ENCODE measurements at regions not wholly inside any gene's neighbourhood (a gene's known extent, or its start where the extent isn't known, plus 50 kb on each side); places are given as distances from the start of the nearest gene placed in this dataset.

DNA sequence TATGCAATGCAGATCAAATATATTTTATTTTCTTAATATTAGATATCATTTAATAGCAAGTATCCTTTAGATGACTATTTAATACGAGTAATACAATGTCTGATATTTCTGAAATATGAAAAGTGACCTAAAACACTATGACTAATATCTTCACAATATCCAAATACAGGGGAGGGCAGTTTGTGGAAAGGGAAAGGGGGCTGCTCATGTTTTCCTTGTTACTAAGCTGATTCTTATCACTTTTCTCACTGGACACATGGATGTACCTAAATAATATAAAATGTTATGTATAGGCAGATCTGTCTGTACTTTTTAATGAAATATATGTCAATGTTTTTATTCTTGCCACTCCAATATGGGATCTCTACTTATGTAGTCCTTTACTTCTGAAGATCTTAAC is 1879.1 kb upstream of the ACO1 start:
- Histone ChIP-seq H4K20me1 (ENCODE audit: control insufficient read depth, insufficient read depth) (no peaks in the 10 kb centered on the region), H3K9me3 (replicated peaks; ENCODE audit: control insufficient read depth, insufficient read depth, low read length) (no peaks in the 10 kb centered on the region), H3K4me2 (ENCODE audit: control insufficient read depth, insufficient read depth) (no peak overlapping the region), H3K27me3 (replicated peaks in 1 of 2; ENCODE audit: control insufficient read depth in 2 of 2, insufficient read depth in 2 of 2, low read length in 1 of 2) (no peaks in the 10 kb centered on the region), H3K9ac (ENCODE audit: control insufficient read depth, insufficient read depth, low read length) (no peak overlapping the region), H3K79me2 (ENCODE audit: control insufficient read depth, insufficient read depth, low read length) (no peaks in the 10 kb centered on the region), H3K4me1 (ENCODE audit: control insufficient read depth, insufficient read depth, low read length) (no peaks in the 10 kb centered on the region), H3K27ac (ENCODE audit: control insufficient read depth, insufficient read depth) (no peak overlapping the region), H2AFZ (ENCODE audit: control insufficient read depth, low read depth, low read length) (no peak overlapping the region), H3K4me3 (no peak overlapping the region), H3K36me3 (ENCODE audit: control insufficient read depth in 2 of 2, insufficient read depth in 2 of 2, low read length in 1 of 2) (no peaks in the 10 kb centered on the region)
- BruUV-seq (replicated peaks), result no TSS peak
- no peak for FAIRE-seq
- ChIA-PET POLR2A (no interaction called here), RAD21 (ENCODE audit: unreplicated experiment) (no interaction called here), SMC1A (ENCODE audit: uncharacterized antibody, unreplicated experiment) (no interaction called here), CTCF (no interaction called here)
- DNase-seq (ENCODE audit: low read depth, low spot score), result no peak
- in situ Hi-C loops (cut with MboI), result no loop called here
- 0% methylated on average over 1 of the region's 1 CpG for WGBS (ENCODE audit: insufficient coverage, insufficient replicate concordance, low lambda C conversion rate, missing lambda C conversion rate)
- TF ChIP-seq ZNF384 (IDR thresholded peaks at IDR 0.05; ENCODE audit: borderline replicate concordance, low read depth, low read length), result no peak
- no peak for ATAC-seq
- intact Hi-C loops (cut with micrococcal nuclease; ENCODE audit: unreplicated experiment), result no loop called here

GRCh38 chr9:30506749-30507148 is 1877.7 kb upstream of the ACO1 start:
- FAIRE-seq, result no peak
- Histone ChIP-seq H3K27me3 (replicated peaks in 1 of 2; ENCODE audit: control insufficient read depth in 2 of 2, insufficient read depth in 2 of 2, low read length in 1 of 2) (no peaks in the 10 kb centered on the region), H3K4me2 (ENCODE audit: control insufficient read depth, insufficient read depth) (no peak overlapping the region), H2AFZ (ENCODE audit: control insufficient read depth, low read depth, low read length) (no peak overlapping the region), H3K79me2 (ENCODE audit: control insufficient read depth, insufficient read depth, low read length) (no peaks in the 10 kb centered on the region), H3K36me3 (ENCODE audit: control insufficient read depth in 2 of 2, insufficient read depth in 2 of 2, low read length in 1 of 2) (no peaks in the 10 kb centered on the region), H3K4me1 (ENCODE audit: control insufficient read depth, insufficient read depth, low read length) (no peaks in the 10 kb centered on the region), H3K9ac (ENCODE audit: control insufficient read depth, insufficient read depth, low read length) (no peak overlapping the region), H3K4me3 (no peak overlapping the region), H3K27ac (ENCODE audit: control insufficient read depth, insufficient read depth) (no peak overlapping the region), H3K9me3 (replicated peaks; ENCODE audit: control insufficient read depth, insufficient read depth, low read length) (no peaks in the 10 kb centered on the region), H4K20me1 (ENCODE audit: control insufficient read depth, insufficient read depth) (no peaks in the 10 kb centered on the region)
- intact Hi-C loops (cut with micrococcal nuclease; ENCODE audit: unreplicated experiment), result no loop called here
- in situ Hi-C loops (cut with MboI), result no loop called here
- RAD21 ChIA-PET (ENCODE audit: unreplicated experiment), result no interaction called here
- no TSS peak for BruUV-seq (replicated peaks)
- no peak for TF ChIP-seq SUPT20H (IDR thresholded peaks at IDR 0.05; ENCODE audit: borderline replicate concordance, control insufficient read depth, low read depth, low read length)
- no peak for TF ChIP-seq JUNB (IDR thresholded peaks at IDR 0.05)
- TF ChIP-seq, protein P1, sequence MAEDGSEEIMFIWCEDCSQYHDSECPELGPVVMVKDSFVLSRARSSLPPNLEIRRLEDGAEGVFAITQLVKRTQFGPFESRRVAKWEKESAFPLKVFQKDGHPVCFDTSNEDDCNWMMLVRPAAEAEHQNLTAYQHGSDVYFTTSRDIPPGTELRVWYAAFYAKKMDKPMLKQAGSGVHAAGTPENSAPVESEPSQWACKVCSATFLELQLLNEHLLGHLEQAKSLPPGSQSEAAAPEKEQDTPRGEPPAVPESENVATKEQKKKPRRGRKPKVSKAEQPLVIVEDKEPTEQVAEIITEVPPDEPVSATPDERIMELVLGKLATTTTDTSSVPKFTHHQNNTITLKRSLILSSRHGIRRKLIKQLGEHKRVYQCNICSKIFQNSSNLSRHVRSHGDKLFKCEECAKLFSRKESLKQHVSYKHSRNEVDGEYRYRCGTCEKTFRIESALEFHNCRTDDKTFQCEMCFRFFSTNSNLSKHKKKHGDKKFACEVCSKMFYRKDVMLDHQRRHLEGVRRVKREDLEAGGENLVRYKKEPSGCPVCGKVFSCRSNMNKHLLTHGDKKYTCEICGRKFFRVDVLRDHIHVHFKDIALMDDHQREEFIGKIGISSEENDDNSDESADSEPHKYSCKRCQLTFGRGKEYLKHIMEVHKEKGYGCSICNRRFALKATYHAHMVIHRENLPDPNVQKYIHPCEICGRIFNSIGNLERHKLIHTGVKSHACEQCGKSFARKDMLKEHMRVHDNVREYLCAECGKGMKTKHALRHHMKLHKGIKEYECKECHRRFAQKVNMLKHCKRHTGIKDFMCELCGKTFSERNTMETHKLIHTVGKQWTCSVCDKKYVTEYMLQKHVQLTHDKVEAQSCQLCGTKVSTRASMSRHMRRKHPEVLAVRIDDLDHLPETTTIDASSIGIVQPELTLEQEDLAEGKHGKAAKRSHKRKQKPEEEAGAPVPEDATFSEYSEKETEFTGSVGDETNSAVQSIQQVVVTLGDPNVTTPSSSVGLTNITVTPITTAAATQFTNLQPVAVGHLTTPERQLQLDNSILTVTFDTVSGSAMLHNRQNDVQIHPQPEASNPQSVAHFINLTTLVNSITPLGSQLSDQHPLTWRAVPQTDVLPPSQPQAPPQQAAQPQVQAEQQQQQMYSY (CRISPR knock-in tag; IDR thresholded peaks at IDR 0.05), result no peak
- TF ChIP-seq MXI1 (IDR thresholded peaks at IDR 0.05; ENCODE audit: low read depth, low read length), result no peak
- DNase-seq (ENCODE audit: low read depth, low spot score), result no peak
- CTCF ChIA-PET, result no interaction called here
- no peak for ATAC-seq
- 0% methylated on average over 2 of the region's 2 CpGs for WGBS (ENCODE audit: insufficient coverage, insufficient replicate concordance, low lambda C conversion rate, missing lambda C conversion rate)
- SMC1A ChIA-PET (ENCODE audit: uncharacterized antibody, unreplicated experiment), result interaction anchor here (0.9 to 1.2 kb wide), 2 partner anchors 20 to 21 kb away, joined by 3 read pairs; no protein-coding TSS in a partner anchor
- POLR2A ChIA-PET, result no interaction called here
